ENCODE measurements at regions not wholly inside any gene's neighbourhood (a gene's known extent, or its start where the extent isn't known, plus 50 kb on each side); places are given as distances from the start of the nearest gene placed in this dataset.

- no peak for TF ChIP-seq SP4 (IDR thresholded peaks at IDR 0.05; ENCODE audit: low read length)
- no peak for TF ChIP-seq CBX5 (IDR thresholded peaks at IDR 0.05; ENCODE audit: low read depth, low read length)
- TF ChIP-seq TBP (IDR thresholded peaks at IDR 0.05; ENCODE audit: low read depth, low read length) = no peak
- TF ChIP-seq CHD1 (IDR thresholded peaks at IDR 0.05; ENCODE audit: low read depth, low read length) = no peak
- no peak for TF ChIP-seq NANOG (IDR thresholded peaks at IDR 0.05; ENCODE audit: insufficient read depth, low read depth, low read length, poor library complexity, severe bottlenecking)
- TF ChIP-seq CHD7 (IDR thresholded peaks at IDR 0.05; ENCODE audit: insufficient replicate concordance, low read length) = no peak
- TF ChIP-seq HDAC2 (IDR thresholded peaks at IDR 0.05; ENCODE audit: borderline replicate concordance in 1 of 2, low read depth in 2 of 2, low read length in 2 of 2) = no peak
Observed at GRCh38 chr7:81231301-81231838, 312.5 kb upstream of the SEMA3C start (continued).
